GM19468 (cell line): ENCODE measurements at regions not wholly inside any gene's neighbourhood (a gene's known extent, or its start where the extent isn't known, plus 50 kb on each side); places are given as distances from the start of the nearest gene placed in this dataset.
"Not testable (repeated sequence)": the region's sequence is repeated elsewhere in the genome, so short reads cannot be mapped to it uniquely, and the experiment has no call there.

Experiments used
- ATAC-seq: cut with Tn5 transposase; IDR thresholded peaks from one replicate; pipeline ENCODE4 v1.9.1; 2021; ENCODE audit warnings: mild to moderate bottlenecking, moderate library complexity, moderate number of reproducible peaks; ENCODE audit not compliant: unreplicated experiment; ENCODE audit errors: extremely low read depth

- ATAC-seq: no peak
Observed at GRCh38 chr4:66034262-66034661, 364.0 kb upstream of the EPHA5 start.

GRCh38 chr4:66032571-66032970 is 362.3 kb upstream of the EPHA5 start:
- no peak for ATAC-seq

GRCh38 chr4:66028668-66029067 is 358.4 kb upstream of the EPHA5 start:
- ATAC-seq: no peak

GRCh38 chr4:66023061-66023460 is 352.8 kb upstream of the EPHA5 start:
- no peak for ATAC-seq

GRCh38 chr4:66017671-66018070 is 347.4 kb upstream of the EPHA5 start:
- ATAC-seq: no peak

- no peak for ATAC-seq
Observed at GRCh38 chr4:66016240-66016639, 346.0 kb upstream of the EPHA5 start.

GRCh38 chr4:66014146-66014765 is 344.0 kb upstream of the EPHA5 start:
- ATAC-seq: no peak

- no peak for ATAC-seq
Observed at GRCh38 chr4:66000510-66001117, 330.3 kb upstream of the EPHA5 start.

- ATAC-seq: no peak
Observed at GRCh38 chr4:65999518-65999871, 329.2 kb upstream of the EPHA5 start.

GRCh38 chr4:65998807-65999517 is 328.7 kb upstream of the EPHA5 start:
- ATAC-seq: not testable (repeated sequence)

GRCh38 chr4:65983061-65983460 is 312.8 kb upstream of the EPHA5 start:
- ATAC-seq: no peak

GRCh38 chr4:65976287-65976686 is 306.0 kb upstream of the EPHA5 start:
- ATAC-seq: no peak

- ATAC-seq: no peak
Observed at GRCh38 chr4:65973186-65973585, 302.9 kb upstream of the EPHA5 start.

GRCh38 chr4:65971686-65972085 is 301.4 kb upstream of the EPHA5 start:
- no peak for ATAC-seq

- no peak for ATAC-seq
Observed at GRCh38 chr4:65968831-65969558, 298.7 kb upstream of the EPHA5 start.

GRCh38 chr4:65960751-65961150 is 290.5 kb upstream of the EPHA5 start:
- ATAC-seq: no peak

- no peak for ATAC-seq
Observed at GRCh38 chr4:65954416-65954815, 284.1 kb upstream of the EPHA5 start.

GRCh38 chr4:65951177-65951576 is 280.9 kb upstream of the EPHA5 start:
- no peak for ATAC-seq

GRCh38 chr4:65943076-65943475 is 272.8 kb upstream of the EPHA5 start:
- no peak for ATAC-seq

- no peak for ATAC-seq
Observed at GRCh38 chr4:65924843-65925242, 254.6 kb upstream of the EPHA5 start.

- no peak for ATAC-seq
Observed at GRCh38 chr4:65923616-65924015, 253.3 kb upstream of the EPHA5 start.
